GM12878 (cell line): ENCODE measurements at regions not wholly inside any gene's neighbourhood (a gene's known extent, or its start where the extent isn't known, plus 50 kb on each side); places are given as distances from the start of the nearest gene placed in this dataset.

Experiments used
- ATAC-seq: fragments of 200-7000 bp; cut with Tn5 transposase; 3 replicates; pipeline ENCODE4 v1.9.1; 2020; ENCODE audit warnings: mild to moderate bottlenecking, moderate library complexity
- BruUV-seq: library from RNA; stranded (reverse); fragments of 400-500 nt; replicated peaks from 2 replicates; lab custom pipeline; 2021; lab: Mats Ljungman, UMichigan
- CTCF ChIA-PET: fragments of 300-600 bp; sonication (Branson Sonifier 250); formaldehyde crosslinking; extraction: SDS; loops from one replicate; lab custom pipeline; 2021; ENCODE audit warnings: inconsistent platforms; lab: Yijun Ruan, JAX
- POLR2A ChIA-PET: fragments of 350-600 bp; formaldehyde crosslinking; extraction: SDS; loops from one replicate; lab custom pipeline; 2021; ENCODE audit warnings: inconsistent platforms; lab: Charles Lee
- RAD21 ChIA-PET: fragments of 300-600 bp; sonication (Branson Sonifier 250); formaldehyde crosslinking; loops from one replicate; lab custom pipeline; 2023; ENCODE audit warnings: antibody characterized with exemption; ENCODE audit not compliant: unreplicated experiment; lab: Charles Lee
- SMC1A ChIA-PET: fragments of 300-600 bp; sonication (Branson Sonifier 250); formaldehyde crosslinking; loops from one replicate; lab custom pipeline; 2023; ENCODE audit not compliant: unreplicated experiment, uncharacterized antibody; lab: Charles Lee
- DNase-seq: peaks from one replicate; pipeline ENCODE4 v3.0.0-alpha.2; 2011; ENCODE audit warnings: low read depth, low spot score
- FAIRE-seq: peaks from 3 replicates; lab custom pipeline; 2011; peaks lifted over from hg19 to GRCh38; lab: Jason Lieb, UNC
- H2AFZ ChIP-seq: 2 replicates; pipeline ENCODE4 v1.6.0; 2011; ENCODE audit warnings: low read depth, low read length, control low read depth; ENCODE audit not compliant: control insufficient read depth
- H3K27ac ChIP-seq: 2 replicates; pipeline ENCODE4 v1.5.1; 2011; ENCODE audit warnings: control low read depth; ENCODE audit not compliant: control insufficient read depth, insufficient read depth
- H3K27me3 ChIP-seq, 2 experiments: replicated peaks in 1 of 2; 2 replicates each; pipeline versions ENCODE4 v1.6.0 to v1.6.1; 2011; ENCODE audit warnings: low read length in 1 of 2; ENCODE audit not compliant: control insufficient read depth in 2 of 2, insufficient read depth in 2 of 2
- H3K36me3 ChIP-seq, 2 experiments: 2 replicates each; pipeline ENCODE4 v1.5.1; 2011; ENCODE audit warnings: low read length in 1 of 2; ENCODE audit not compliant: control insufficient read depth in 2 of 2, insufficient read depth in 2 of 2
- H3K4me1 ChIP-seq: 2 replicates; pipeline ENCODE4 v1.6.1; 2011; ENCODE audit warnings: mild to moderate bottlenecking, low read length, moderate library complexity, mixed read lengths; ENCODE audit not compliant: control insufficient read depth, insufficient read depth
- H3K4me2 ChIP-seq: 2 replicates; pipeline ENCODE4 v1.6.0; 2011; ENCODE audit warnings: control low read depth; ENCODE audit not compliant: control insufficient read depth, insufficient read depth
- H3K4me3 ChIP-seq: fragments of 200-600 bp; sonication (generic); 2 replicates; pipeline ENCODE4 v1.5.1; 2016
- H3K79me2 ChIP-seq: 2 replicates; pipeline ENCODE4 v1.6.0; 2011; ENCODE audit warnings: low read length; ENCODE audit not compliant: control insufficient read depth, insufficient read depth
- H3K9ac ChIP-seq: 2 replicates; pipeline ENCODE4 v1.8.0; 2011; ENCODE audit warnings: low read length, control low read depth, mixed read lengths; ENCODE audit not compliant: control insufficient read depth, insufficient read depth
- H3K9me3 ChIP-seq: replicated peaks from 3 replicates; pipeline ENCODE4 v1.5.1; 2011; ENCODE audit warnings: mild to moderate bottlenecking, low read length; ENCODE audit not compliant: control insufficient read depth, insufficient read depth
- H4K20me1 ChIP-seq: 2 replicates; pipeline ENCODE4 v1.6.0; 2011; ENCODE audit not compliant: control insufficient read depth, insufficient read depth
- CBX5 ChIP-seq: sonication (generic); IDR thresholded peaks from 2 replicates; pipeline ENCODE4 v1.6.1; 2016; ENCODE audit warnings: low read depth, moderate library complexity, mild to moderate bottlenecking, inconsistent platforms
- FOXM1 ChIP-seq: IDR thresholded peaks from 2 replicates; pipeline ENCODE4 v1.6.1; 2012; ENCODE audit warnings: low read depth, mild to moderate bottlenecking, inconsistent platforms, low read length, moderate library complexity
- JUNB ChIP-seq: IDR thresholded peaks from 2 replicates; pipeline ENCODE4 v1.6.1; 2016; ENCODE audit warnings: antibody characterized with exemption, mild to moderate bottlenecking
- MTA2 ChIP-seq: fragments of 450-650 bp; IDR thresholded peaks from 2 replicates; pipeline ENCODE4 v1.6.1; 2016; ENCODE audit warnings: low read depth, mild to moderate bottlenecking, moderate library complexity
- MXI1 ChIP-seq: fragments of 150-350 bp; IDR thresholded peaks from 2 replicates; pipeline ENCODE4 v1.6.1; 2011; ENCODE audit warnings: low read depth, mild to moderate bottlenecking, inconsistent platforms, low read length, improper control_type of control experiment
- MYC ChIP-seq: IDR thresholded peaks from 2 replicates; pipeline ENCODE4 v1.6.1; 2011; ENCODE audit warnings: mild to moderate bottlenecking, low read length, moderate library complexity, inconsistent platforms; ENCODE audit not compliant: insufficient read depth, insufficient replicate concordance, insufficient read length, severe bottlenecking
- NR2C2 ChIP-seq: IDR thresholded peaks from 2 replicates; pipeline ENCODE4 v1.6.1; 2011; ENCODE audit warnings: borderline replicate concordance, low read depth; ENCODE audit not compliant: control insufficient read depth, insufficient read length
- PAX8 ChIP-seq: fragments of 450-650 bp; IDR thresholded peaks from 2 replicates; pipeline ENCODE4 v1.6.1; 2017; ENCODE audit warnings: mild to moderate bottlenecking, moderate library complexity
- POLR2AphosphoS5 ChIP-seq: IDR thresholded peaks from 2 replicates; pipeline ENCODE4 v1.6.1; 2011; ENCODE audit warnings: mild to moderate bottlenecking, low read length, inconsistent platforms
- STAT1 ChIP-seq: fragments of 450-650 bp; conservative IDR thresholded peaks from 2 replicates; pipeline ENCODE4 v1.6.1; 2014; ENCODE audit warnings: antibody characterized with exemption, mild to moderate bottlenecking
- TAF1 ChIP-seq: IDR thresholded peaks from 2 replicates; pipeline ENCODE4 v1.6.1; 2011; ENCODE audit warnings: mild to moderate bottlenecking, low read depth, low read length, borderline replicate concordance
- ZNF622 ChIP-seq: fragments of 450-650 bp; IDR thresholded peaks from 2 replicates; pipeline ENCODE4 v1.6.1; 2017; ENCODE audit warnings: mild to moderate bottlenecking, inconsistent platforms
- WGBS: methylation state at CpG from one replicate; pipeline ENCODE4 v1.1.6; 2016; ENCODE audit warnings: low lambda C conversion rate; ENCODE audit not compliant: insufficient replicate concordance, insufficient coverage; ENCODE audit errors: missing lambda C conversion rate; 5-methylcytosine and 5-hydroxymethylcytosine counted together
- in situ Hi-C: fragments of 300-500 bp; cut with MboI; formaldehyde crosslinking; loops from 9 replicates; pipeline ENCODE4 v1.14.3; 2018; ENCODE audit warnings: mixed read lengths
- intact Hi-C: fragments of 100-400 bp; cut with micrococcal nuclease; formaldehyde crosslinking; loops from one replicate; pipeline ENCODE4 v1.14.2; 2022; ENCODE audit not compliant: unreplicated experiment
- TF ChIP-seq, protein P1 (sequence below): IDR thresholded peaks from 2 replicates; pipeline ENCODE4 v1.6.1; 2012; ENCODE audit warnings: low read depth, low read length, improper control_type of control experiment
- TF ChIP-seq, protein P2 (sequence below): fragments of 450-650 bp; IDR thresholded peaks from 2 replicates; pipeline ENCODE4 v1.6.1; 2016; ENCODE audit warnings: mild to moderate bottlenecking
- TF ChIP-seq, protein P3 (sequence below): IDR thresholded peaks from 2 replicates; pipeline ENCODE4 v1.6.1; 2011; ENCODE audit warnings: borderline replicate concordance, low read depth, mild to moderate bottlenecking, moderate library complexity, mixed read lengths, low read length; ENCODE audit not compliant: insufficient read depth; ENCODE audit errors: extremely low read length

DNA sequence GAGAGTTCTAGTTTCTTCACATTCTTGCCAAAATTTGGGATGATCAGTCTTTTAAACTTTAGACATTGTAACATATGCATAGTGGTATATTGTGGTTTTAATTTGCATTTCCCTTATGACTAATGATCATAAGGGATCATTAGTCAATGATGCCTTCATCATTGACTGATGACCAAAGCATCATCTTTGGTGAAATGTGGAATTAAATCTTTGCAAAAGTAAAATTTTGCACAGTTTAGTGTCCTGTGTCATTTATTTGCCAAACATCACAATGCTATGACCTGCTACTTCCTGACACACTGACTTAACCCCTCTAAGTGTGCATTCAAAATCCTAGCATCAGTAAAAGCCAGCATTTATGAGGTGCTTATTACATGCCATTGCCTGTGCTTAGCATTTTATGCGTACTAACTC is 58.9 kb upstream of the SLC1A4 start:
- Histone ChIP-seq H3K79me2 (peaks cover 91% of the 10 kb centered on the region), H3K36me3 (peaks cover 6% of the 10 kb centered on the region in 2 experiments), H3K27ac (peak overlapping the region; percentile 95), H3K4me2 (peak overlapping the region; percentile 82), H3K4me1 (peaks cover 23% of the 10 kb centered on the region), H3K9ac (peak overlapping the region; percentile 97), H4K20me1 (no peaks in the 10 kb centered on the region; the same call in 1 of the 2 replicates), H3K4me3 (peak overlapping the region; percentile 96), H3K9me3 (peaks cover 25% of the 10 kb centered on the region), H2AFZ (no peak overlapping the region), H3K27me3 (no peaks in the 10 kb centered on the region)
- ChIA-PET CTCF (interaction anchor here (0.9 to 20.4 kb wide), 3 partner anchors 12 to 100 kb away, joined by 3 to 413 read pairs (median 3); no protein-coding TSS in a partner anchor), POLR2A (interaction anchor here (1.1 to 19.2 kb wide), 4 partner anchors 9 to 60 kb away, joined by 4 to 377 read pairs (median 98); partner anchors contain the start of gene SLC1A4), SMC1A (interaction anchor here (1.0 to 13.7 kb wide), 5 partner anchors 10 to 101 kb away, joined by 3 to 395 read pairs (median 17); no protein-coding TSS in a partner anchor), RAD21 (interaction anchor here (1.2 to 13.8 kb wide), 4 partner anchors 9 to 51 kb away, joined by 3 to 389 read pairs (median 42); no protein-coding TSS in a partner anchor)
- in situ Hi-C loops = loop anchor here (10.0 kb wide), 1 partner anchor 55 kb away; the partner anchor contains the start of gene SLC1A4
- FAIRE-seq = no peak
- no TSS peak for BruUV-seq
- DNase-seq = no peak
- 18% methylated on average over 1 of the region's 1 CpG for WGBS
- intact Hi-C loops = loop anchor here (5.0 to 10.0 kb wide), 5 partner anchors 102 to 465 kb away; partner anchors contain the start of genes ACTR2 and RAB1A
- no peak for ATAC-seq
- no peak for TF ChIP-seq MYC
- TF ChIP-seq POLR2AphosphoS5 = peak; percentile 41; the same call in 1 of the 2 replicates
- TF ChIP-seq, protein P1, sequence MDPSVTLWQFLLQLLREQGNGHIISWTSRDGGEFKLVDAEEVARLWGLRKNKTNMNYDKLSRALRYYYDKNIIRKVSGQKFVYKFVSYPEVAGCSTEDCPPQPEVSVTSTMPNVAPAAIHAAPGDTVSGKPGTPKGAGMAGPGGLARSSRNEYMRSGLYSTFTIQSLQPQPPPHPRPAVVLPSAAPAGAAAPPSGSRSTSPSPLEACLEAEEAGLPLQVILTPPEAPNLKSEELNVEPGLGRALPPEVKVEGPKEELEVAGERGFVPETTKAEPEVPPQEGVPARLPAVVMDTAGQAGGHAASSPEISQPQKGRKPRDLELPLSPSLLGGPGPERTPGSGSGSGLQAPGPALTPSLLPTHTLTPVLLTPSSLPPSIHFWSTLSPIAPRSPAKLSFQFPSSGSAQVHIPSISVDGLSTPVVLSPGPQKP = no peak
- TF ChIP-seq NR2C2 = no peak
- TF ChIP-seq TAF1 = 0 out of 2 replicates have a peak, but pooled peaks have one; percentile 31
- TF ChIP-seq CBX5 = no peak
- no peak for TF ChIP-seq PAX8
- 0 out of 2 replicates have a peak, but pooled peaks have one; percentile 26 for TF ChIP-seq JUNB
- TF ChIP-seq, protein P2, sequence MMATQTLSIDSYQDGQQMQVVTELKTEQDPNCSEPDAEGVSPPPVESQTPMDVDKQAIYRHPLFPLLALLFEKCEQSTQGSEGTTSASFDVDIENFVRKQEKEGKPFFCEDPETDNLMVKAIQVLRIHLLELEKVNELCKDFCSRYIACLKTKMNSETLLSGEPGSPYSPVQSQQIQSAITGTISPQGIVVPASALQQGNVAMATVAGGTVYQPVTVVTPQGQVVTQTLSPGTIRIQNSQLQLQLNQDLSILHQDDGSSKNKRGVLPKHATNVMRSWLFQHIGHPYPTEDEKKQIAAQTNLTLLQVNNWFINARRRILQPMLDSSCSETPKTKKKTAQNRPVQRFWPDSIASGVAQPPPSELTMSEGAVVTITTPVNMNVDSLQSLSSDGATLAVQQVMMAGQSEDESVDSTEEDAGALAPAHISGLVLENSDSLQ = 0 out of 2 replicates have a peak, but pooled peaks have one; percentile 11
- TF ChIP-seq FOXM1 = no peak
- TF ChIP-seq, protein P3, sequence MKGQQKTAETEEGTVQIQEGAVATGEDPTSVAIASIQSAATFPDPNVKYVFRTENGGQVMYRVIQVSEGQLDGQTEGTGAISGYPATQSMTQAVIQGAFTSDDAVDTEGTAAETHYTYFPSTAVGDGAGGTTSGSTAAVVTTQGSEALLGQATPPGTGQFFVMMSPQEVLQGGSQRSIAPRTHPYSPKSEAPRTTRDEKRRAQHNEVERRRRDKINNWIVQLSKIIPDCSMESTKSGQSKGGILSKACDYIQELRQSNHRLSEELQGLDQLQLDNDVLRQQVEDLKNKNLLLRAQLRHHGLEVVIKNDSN = no peak
- TF ChIP-seq MTA2 = peak; percentile 52; the same call in 1 of the 2 replicates
- 0 out of 2 replicates have a peak, but pooled peaks have one; percentile 21 for TF ChIP-seq MXI1
- TF ChIP-seq ZNF622 = no peak
- TF ChIP-seq STAT1 = no peak
